NCI-H510A (cell line): ENCODE measurements at regions not wholly inside any gene's neighbourhood (a gene's known extent, or its start where the extent isn't known, plus 50 kb on each side); places are given as distances from the start of the nearest gene placed in this dataset.
"Not testable (repeated sequence)": the region's sequence is repeated elsewhere in the genome, so short reads cannot be mapped to it uniquely, and the experiment has no call there.

Experiments
- DNase-seq: peaks from one replicate; lab custom pipeline; 2025; lab: John Stamatoyannopoulos, UW

DNA sequence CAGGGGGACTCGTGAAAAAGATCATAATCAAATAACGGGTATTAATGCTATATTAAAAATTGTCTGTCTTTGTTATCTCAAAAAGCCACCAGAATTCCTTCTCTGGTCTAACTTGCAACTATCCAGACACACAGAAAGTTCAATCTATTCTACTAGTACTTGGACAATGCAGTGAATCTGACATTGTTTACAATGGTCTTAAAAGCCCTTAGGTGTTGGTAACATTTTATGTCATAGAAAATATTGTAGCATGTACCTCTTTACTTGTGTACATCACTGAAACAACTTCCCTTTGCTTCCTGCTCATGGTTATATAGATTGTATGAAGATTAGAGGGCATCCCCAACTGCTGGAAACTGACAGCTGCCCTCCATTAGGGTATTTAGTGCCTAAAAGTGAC lies 71.1 kb upstream of the PPP3CA start:
- no peak for DNase-seq

DNA sequence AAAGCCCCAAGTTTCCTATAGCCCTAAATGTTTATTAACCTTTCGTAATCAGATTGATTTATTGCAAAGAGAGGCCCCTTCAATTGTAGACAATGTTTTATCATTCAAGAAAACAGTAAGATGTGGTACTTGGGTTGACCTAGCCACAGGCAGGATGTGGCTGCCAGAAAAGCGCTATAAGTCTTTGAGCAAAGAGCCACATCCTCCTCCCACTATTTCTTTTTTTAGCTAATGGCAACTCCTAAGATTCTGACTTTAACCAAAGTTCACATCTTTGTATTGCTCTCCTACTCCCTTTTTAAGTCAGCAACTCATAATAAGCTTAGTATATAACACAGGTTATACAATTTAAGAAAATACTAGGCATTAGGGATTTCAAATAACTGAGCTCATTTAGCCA lies 70.7 kb upstream of the PPP3CA start:
- DNase-seq, result no peak

DNA sequence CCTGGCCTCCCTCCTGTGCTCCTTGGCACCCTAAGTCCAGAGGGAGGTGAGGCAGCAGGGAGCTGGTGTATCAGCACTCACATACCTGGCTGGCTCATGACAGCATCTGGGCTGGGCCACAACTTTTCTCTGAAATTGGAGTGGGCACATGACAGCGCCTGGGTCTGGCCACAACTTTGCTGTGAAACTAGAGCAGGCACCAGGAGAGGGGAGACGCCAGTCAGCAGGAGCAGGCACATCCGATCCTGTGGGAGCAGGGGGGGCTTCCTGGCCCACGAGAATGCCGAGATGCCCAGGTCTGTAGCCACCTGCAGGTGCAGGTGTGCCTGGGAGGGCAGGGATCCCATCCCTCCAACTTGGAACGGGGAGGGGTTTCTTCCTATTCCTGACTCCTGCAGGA lies 69.7 kb upstream of the PPP3CA start:
- DNase-seq, result no peak

DNA sequence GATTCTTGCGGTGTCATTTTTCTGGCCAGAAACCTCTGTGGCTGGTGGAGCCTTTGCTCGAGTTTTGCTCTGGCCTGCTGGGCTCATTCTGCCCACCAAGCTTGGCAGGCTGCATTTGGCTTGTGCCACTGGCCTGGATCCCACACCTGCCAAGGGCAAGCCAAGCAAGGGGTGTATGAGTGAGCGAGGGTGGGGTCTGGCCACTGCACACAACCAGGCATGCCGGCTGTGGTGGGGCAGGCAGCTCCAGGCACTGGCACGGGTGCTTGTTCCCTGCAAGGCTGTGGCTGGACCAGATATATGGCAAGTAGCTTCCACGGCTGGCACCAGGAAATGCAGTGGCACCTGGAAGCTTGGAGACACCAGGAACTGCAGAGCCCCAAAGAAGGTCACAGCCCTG lies 68.6 kb upstream of the PPP3CA start:
- no peak for DNase-seq

GRCh38 chr4:101414496-101414895 lies 67.2 kb upstream of the PPP3CA start:
- no peak for DNase-seq

GRCh38 chr4:101411926-101412325 lies 64.6 kb upstream of the PPP3CA start:
- no peak for DNase-seq

GRCh38 chr4:101411281-101411910 lies 64.1 kb upstream of the PPP3CA start:
- DNase-seq, result not testable (repeated sequence)

DNA sequence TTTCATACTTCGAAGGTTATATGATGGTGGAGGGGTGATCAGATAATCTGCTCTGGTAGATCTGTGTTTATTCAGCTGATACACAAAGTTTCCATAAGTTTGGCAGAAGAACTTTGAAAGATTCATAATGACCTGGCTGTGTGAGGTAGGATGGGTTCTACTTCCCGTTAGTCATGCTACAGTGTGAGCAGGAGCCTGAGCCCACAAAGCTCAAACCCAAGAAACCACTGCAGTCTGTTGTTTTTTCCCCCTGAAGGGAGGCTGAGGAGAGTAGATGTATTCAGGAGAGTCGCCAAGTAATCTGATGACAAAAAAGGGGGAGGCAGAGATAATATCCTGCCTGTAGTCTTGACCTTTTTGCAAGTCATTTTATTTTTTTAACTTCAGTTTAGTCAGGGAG lies 52.8 kb upstream of the PPP3CA start:
- DNase-seq, result no peak

DNA sequence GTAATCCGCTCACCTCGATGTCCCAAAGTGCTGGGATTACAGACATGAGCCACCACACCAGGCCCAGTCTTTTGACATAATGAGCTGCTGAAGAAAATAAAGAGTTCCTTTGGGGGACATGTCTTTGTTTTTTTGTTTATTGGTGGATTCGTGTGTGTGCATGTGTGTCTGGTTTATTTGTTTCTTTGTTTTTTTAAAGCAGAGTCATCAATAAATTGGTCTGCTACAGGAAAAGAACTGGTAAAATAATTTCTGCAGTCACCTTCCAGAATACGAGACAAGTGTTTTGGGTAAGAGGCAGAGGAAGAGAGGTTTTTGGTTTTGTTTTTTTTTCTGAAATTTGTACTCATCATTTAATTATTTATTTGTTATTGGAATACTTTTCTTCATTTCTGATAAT lies 51.5 kb upstream of the PPP3CA start:
- no peak for DNase-seq
